ENCODE measurements at regions not wholly inside any gene's neighbourhood (a gene's known extent, or its start where the extent isn't known, plus 50 kb on each side); places are given as distances from the start of the nearest gene placed in this dataset.
A peak's percentile ranks its signal among the peaks of the same experiment; 100 is the strongest.

DNA sequence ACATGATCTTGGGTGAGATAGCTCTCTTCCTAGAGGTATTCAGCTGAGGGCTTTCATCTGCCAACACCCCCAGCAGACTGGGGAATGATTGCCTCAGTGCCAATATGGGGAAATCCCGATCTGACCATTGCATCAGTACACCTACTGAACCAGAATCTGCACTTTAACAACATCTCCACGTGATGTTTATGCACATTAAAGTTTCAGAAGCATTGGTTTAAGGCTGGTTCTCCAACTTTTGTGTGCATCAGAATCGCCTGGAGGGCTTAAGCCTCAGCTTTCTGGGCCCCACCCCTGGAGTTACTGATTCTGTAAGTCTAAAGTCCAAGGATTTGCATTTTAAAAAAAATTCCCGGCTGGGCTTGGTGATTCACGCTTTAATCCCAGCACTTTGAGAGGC, 123.6 kb upstream of the MED13 start (continued):
- TF ChIP-seq POLR2AphosphoS2 (conservative IDR thresholded peaks at IDR 0.05; ENCODE audit: low read length) (no peak), NR3C1 (IDR thresholded peaks at IDR 0.05) (no peak), SREBF2 (IDR thresholded peaks at IDR 0.05) (no peak), EP300 (IDR thresholded peaks at IDR 0.05) (no peak), JUNB (IDR thresholded peaks at IDR 0.05) (no peak), CEBPB (IDR thresholded peaks at IDR 0.05) (peak; percentile 52 to 78; a peak in 3 of 4 replicates), FOXS1 (CRISPR knock-in tag; IDR thresholded peaks at IDR 0.05) (no peak), TP53 (CRISPR knock-in tag; IDR thresholded peaks at IDR 0.05) (no peak), MAZ (IDR thresholded peaks at IDR 0.05; ENCODE audit: borderline replicate concordance, low read depth, low read length) (no peak), HOXB5 (CRISPR knock-in tag; IDR thresholded peaks at IDR 0.05) (no peak)
- TF ChIP-seq, protein P1, sequence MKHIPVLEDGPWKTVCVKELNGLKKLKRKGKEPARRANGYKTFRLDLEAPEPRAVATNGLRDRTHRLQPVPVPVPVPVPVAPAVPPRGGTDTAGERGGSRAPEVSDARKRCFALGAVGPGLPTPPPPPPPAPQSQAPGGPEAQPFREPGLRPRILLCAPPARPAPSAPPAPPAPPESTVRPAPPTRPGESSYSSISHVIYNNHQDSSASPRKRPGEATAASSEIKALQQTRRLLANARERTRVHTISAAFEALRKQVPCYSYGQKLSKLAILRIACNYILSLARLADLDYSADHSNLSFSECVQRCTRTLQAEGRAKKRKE (CRISPR knock-in tag; IDR thresholded peaks at IDR 0.05; ENCODE audit: low read depth), result no peak
- TF ChIP-seq, protein P2, sequence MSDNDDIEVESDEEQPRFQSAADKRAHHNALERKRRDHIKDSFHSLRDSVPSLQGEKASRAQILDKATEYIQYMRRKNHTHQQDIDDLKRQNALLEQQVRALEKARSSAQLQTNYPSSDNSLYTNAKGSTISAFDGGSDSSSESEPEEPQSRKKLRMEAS (IDR thresholded peaks at IDR 0.05), result no peak

DNA sequence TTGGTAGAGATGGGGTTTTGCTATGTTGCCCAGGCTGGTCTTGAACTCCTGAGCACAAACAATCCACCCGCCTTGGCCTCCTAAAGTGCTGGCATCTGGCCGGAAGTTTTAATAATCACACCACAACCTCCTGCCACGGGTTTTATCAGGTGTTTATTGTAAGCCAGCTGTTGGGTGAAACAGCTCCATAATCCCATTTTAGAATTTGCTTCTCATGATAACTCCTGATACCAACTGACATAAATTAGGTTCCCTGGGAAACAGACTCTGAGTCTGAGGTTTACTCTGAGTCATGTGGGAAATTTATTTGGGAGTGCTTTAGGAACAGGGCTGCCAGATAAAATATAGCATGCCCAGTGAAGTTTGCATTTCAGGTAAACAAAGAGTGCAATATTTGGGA, 122.6 kb upstream of the MED13 start:
- Histone ChIP-seq H3K4me2 (peak overlapping the region; percentile 74; the same call in 1 of the 3 replicates), H3K9me3 (no peaks in the 10 kb centered on the region), H3K27ac (peak overlapping the region in 1 of 2 experiments; percentile 71; a peak in 4 of 6 replicates), H3K4me3 (no peak overlapping the region), H3K4me1 (peaks cover 19% of the 10 kb centered on the region)
- DNase-seq (ENCODE audit: low read depth in 1 of 2, low spot score in 1 of 2), result no peak
- WGBS (ENCODE audit: missing lambda C conversion rate), result 68% methylated on average over 2 of the region's 3 CpGs
- no peak for TF ChIP-seq CEBPB (IDR thresholded peaks at IDR 0.05)
- TF ChIP-seq, protein P3, sequence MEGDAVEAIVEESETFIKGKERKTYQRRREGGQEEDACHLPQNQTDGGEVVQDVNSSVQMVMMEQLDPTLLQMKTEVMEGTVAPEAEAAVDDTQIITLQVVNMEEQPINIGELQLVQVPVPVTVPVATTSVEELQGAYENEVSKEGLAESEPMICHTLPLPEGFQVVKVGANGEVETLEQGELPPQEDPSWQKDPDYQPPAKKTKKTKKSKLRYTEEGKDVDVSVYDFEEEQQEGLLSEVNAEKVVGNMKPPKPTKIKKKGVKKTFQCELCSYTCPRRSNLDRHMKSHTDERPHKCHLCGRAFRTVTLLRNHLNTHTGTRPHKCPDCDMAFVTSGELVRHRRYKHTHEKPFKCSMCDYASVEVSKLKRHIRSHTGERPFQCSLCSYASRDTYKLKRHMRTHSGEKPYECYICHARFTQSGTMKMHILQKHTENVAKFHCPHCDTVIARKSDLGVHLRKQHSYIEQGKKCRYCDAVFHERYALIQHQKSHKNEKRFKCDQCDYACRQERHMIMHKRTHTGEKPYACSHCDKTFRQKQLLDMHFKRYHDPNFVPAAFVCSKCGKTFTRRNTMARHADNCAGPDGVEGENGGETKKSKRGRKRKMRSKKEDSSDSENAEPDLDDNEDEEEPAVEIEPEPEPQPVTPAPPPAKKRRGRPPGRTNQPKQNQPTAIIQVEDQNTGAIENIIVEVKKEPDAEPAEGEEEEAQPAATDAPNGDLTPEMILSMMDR (IDR thresholded peaks at IDR 0.05), result no peak
- TF ChIP-seq EP300 (IDR thresholded peaks at IDR 0.05), result no peak
- no peak for TF ChIP-seq RNF2 (IDR thresholded peaks at IDR 0.05; ENCODE audit: borderline replicate concordance, low read depth)
- TF ChIP-seq, protein P4, sequence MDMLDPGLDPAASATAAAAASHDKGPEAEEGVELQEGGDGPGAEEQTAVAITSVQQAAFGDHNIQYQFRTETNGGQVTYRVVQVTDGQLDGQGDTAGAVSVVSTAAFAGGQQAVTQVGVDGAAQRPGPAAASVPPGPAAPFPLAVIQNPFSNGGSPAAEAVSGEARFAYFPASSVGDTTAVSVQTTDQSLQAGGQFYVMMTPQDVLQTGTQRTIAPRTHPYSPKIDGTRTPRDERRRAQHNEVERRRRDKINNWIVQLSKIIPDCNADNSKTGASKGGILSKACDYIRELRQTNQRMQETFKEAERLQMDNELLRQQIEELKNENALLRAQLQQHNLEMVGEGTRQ (IDR thresholded peaks at IDR 0.05), result no peak
- no peak for TF ChIP-seq HDAC2 (IDR thresholded peaks at IDR 0.05)
- TF ChIP-seq RCOR1 (IDR thresholded peaks at IDR 0.05; ENCODE audit: low read depth, low read length), result no peak
- TF ChIP-seq FOSL2 (IDR thresholded peaks at IDR 0.05), result no peak
- peak; percentile 12; the same call in 1 of the 2 replicates for TF ChIP-seq FOSL2 (CRISPR knock-in tag; IDR thresholded peaks at IDR 0.05)
- ChIA-PET CTCF (interaction anchor here (0.8 to 2.8 kb wide), 3 partner anchors 11 to 78 kb away, joined by 3 to 10 read pairs (median 6); no protein-coding TSS in a partner anchor), POLR2A (no interaction called here)
- FAIRE-seq, result no peak
- ATAC-seq, result peak in 1 of 2 experiments; percentile 20; a peak in 1 of 6 replicates

DNA sequence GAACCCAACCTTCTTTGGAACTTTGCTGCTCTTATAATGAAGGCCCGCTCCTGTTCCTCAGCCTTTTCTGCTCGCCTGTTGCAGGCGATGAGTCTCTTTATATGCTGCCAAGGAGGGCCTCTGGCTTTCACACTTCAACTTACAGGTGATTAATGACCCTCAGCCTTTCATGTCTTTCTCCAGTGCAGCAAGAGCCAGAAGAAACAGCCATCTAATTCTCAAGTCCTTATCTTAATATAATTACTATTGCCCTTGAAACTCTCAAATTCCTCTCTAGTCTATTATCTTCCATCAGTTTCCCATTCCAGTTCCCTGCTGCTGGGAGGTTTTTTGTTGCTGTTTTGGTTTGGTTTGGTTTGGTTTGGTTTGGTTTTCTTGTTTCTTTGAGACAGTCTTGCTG, 121.8 kb upstream of the MED13 start:
- Histone ChIP-seq H3K4me1 (peaks cover 19% of the 10 kb centered on the region), H3K4me3 (no peak overlapping the region), H3K4me2 (no peak overlapping the region), H3K27ac (no peak overlapping the region), H3K9me3 (no peaks in the 10 kb centered on the region)
- 94% methylated on average over 3 of the region's 3 CpGs for WGBS (ENCODE audit: missing lambda C conversion rate)
- TF ChIP-seq ZFP36 (IDR thresholded peaks at IDR 0.05; ENCODE audit: borderline replicate concordance, partially characterized antibody) (no peak), CHD4 (IDR thresholded peaks at IDR 0.05; ENCODE audit: borderline replicate concordance) (no peak), EP300 (IDR thresholded peaks at IDR 0.05) (no peak), HDAC2 (IDR thresholded peaks at IDR 0.05) (no peak), CEBPB (IDR thresholded peaks at IDR 0.05) (no peak), SMC3 (IDR thresholded peaks at IDR 0.05) (no peak)
- TF ChIP-seq, protein P5, sequence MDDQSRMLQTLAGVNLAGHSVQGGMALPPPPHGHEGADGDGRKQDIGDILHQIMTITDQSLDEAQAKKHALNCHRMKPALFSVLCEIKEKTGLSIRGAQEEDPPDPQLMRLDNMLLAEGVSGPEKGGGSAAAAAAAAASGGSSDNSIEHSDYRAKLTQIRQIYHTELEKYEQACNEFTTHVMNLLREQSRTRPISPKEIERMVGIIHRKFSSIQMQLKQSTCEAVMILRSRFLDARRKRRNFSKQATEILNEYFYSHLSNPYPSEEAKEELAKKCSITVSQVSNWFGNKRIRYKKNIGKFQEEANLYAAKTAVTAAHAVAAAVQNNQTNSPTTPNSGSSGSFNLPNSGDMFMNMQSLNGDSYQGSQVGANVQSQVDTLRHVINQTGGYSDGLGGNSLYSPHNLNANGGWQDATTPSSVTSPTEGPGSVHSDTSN (IDR thresholded peaks at IDR 0.05), result no peak
- POLR2A ChIA-PET, result no interaction called here
- DNase-seq (ENCODE audit: low read depth in 1 of 2, low spot score in 1 of 2) (no peak), ATAC-seq (no peak), FAIRE-seq (no peak)
- CTCF ChIA-PET, result interaction anchor here (2.4 to 2.8 kb wide), 2 partner anchors 11 to 77 kb away, joined by 6 to 10 read pairs; no protein-coding TSS in a partner anchor

Data from A549 (cell line).